CD4-positive, alpha-beta memory T cell (primary cell): ENCODE measurements at regions not wholly inside any gene's neighbourhood (a gene's known extent, or its start where the extent isn't known, plus 50 kb on each side); places are given as distances from the start of the nearest gene placed in this dataset.
"Not testable (repeated sequence)": the region's sequence is repeated elsewhere in the genome, so short reads cannot be mapped to it uniquely, and the experiment has no call there.

Source experiments
- CTCF ChIA-PET: fragments of 350-600 bp; sonication (Branson Sonifier 250); formaldehyde crosslinking; loops from one replicate; lab custom pipeline; 2021; ENCODE audit warnings: inconsistent platforms; ENCODE audit not compliant: partially characterized antibody; lab: Charles Lee
- POLR2A ChIA-PET: fragments of 350-600 bp; sonication (Branson Sonifier 250); formaldehyde crosslinking; loops from one replicate; lab custom pipeline; 2021; ENCODE audit not compliant: partially characterized antibody; lab: Charles Lee
- DNase-seq, 5 donors: peaks; one replicate each; pipeline versions ENCODE4 v3.0.0 to v3.0.0-alpha.2; 2020 to 2022; ENCODE audit warnings: mixed read lengths in 1 of 5
- H3K27ac ChIP-seq: one replicate; pipeline ENCODE4 v1.7.0; 2013; ENCODE audit warnings: low read depth, low read length
- H3K27me3 ChIP-seq: 2 replicates; pipeline ENCODE4 v1.7.0; 2013; ENCODE audit warnings: mild to moderate bottlenecking, low read length, moderate library complexity; ENCODE audit not compliant: insufficient read depth
- H3K36me3 ChIP-seq: 2 replicates; pipeline ENCODE4 v1.7.0; 2013; ENCODE audit warnings: mild to moderate bottlenecking, low read length, moderate library complexity; ENCODE audit not compliant: insufficient read depth
- H3K4me1 ChIP-seq: 2 replicates; pipeline ENCODE4 v1.7.0; 2013; ENCODE audit warnings: mild to moderate bottlenecking, low read length, moderate library complexity; ENCODE audit not compliant: insufficient read depth
- H3K4me3 ChIP-seq, 2 donors: one replicate each; pipeline ENCODE4 v1.7.0; 2013; ENCODE audit warnings: low read length in 2 of 2, mild to moderate bottlenecking in 1 of 2
- H3K9me3 ChIP-seq, 2 donors: one replicate each; pipeline ENCODE4 v1.7.0; 2013; ENCODE audit warnings: low read length in 2 of 2, control low read depth in 1 of 2; ENCODE audit not compliant: control insufficient read depth in 1 of 2
- H3K27ac Mint-ChIP-seq, 7 donors: one replicate each; pipeline ENCODE4 v1.8.0; 2020 to 2021; ENCODE audit warnings: mixed read lengths in 7 of 7, mild to moderate bottlenecking in 6 of 7, inconsistent platforms in 3 of 7, moderate library complexity in 3 of 7
- H3K27me3 Mint-ChIP-seq, 2 donors: one replicate each; pipeline ENCODE4 v1.8.0; 2020 to 2021; ENCODE audit warnings: mixed read lengths in 2 of 2
- H3K36me3 Mint-ChIP-seq, 2 donors: one replicate each; pipeline ENCODE4 v1.8.0; 2020 to 2021; ENCODE audit warnings: mixed read lengths in 2 of 2, inconsistent platforms in 1 of 2, mild to moderate bottlenecking in 1 of 2
- H3K4me1 Mint-ChIP-seq, 4 donors: one replicate each; pipeline ENCODE4 v1.8.0; 2020 to 2021; ENCODE audit warnings: mixed read lengths in 4 of 4, mild to moderate bottlenecking in 1 of 4
- H3K4me3 Mint-ChIP-seq, 8 donors: one replicate each; pipeline ENCODE4 v1.8.0; 2020 to 2021; ENCODE audit warnings: mixed read lengths in 8 of 8, mild to moderate bottlenecking in 7 of 8, moderate library complexity in 6 of 8, inconsistent platforms in 3 of 8
- H3K9me3 Mint-ChIP-seq, 8 donors: one replicate each; pipeline ENCODE4 v1.8.0; 2020 to 2021; ENCODE audit warnings: mixed read lengths in 8 of 8, mild to moderate bottlenecking in 5 of 8, inconsistent platforms in 3 of 8, moderate library complexity in 1 of 8
- intact Hi-C: fragments of 100-400 bp; cut with micrococcal nuclease; formaldehyde crosslinking; loops from one replicate; pipeline ENCODE4 v1.15.1; 2023

DNA sequence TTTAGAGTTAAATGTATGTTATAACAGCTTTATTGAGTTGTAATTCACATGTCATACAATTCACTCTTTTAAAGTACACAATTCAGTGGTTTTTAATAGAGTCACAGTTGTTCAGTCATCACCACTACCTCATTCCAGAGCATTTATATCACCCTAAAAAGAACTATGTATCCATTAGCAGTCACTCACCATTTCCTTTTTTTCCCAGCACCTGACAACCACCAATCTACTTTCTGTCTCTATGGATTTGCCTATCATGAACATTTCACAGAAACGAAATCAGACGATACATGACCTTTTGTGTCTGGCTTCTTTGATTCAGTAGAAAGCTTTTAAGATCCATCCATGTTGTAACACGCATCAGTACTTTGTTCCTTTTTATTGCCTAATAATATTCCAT, 52.9 kb upstream of the FRAS1 start:
- ChIA-PET POLR2A (no interaction called here), CTCF (no interaction called here)
- Histone ChIP-seq H3K27me3 (no peaks in the 10 kb centered on the region), H3K36me3 (no peaks in the 10 kb centered on the region), H3K4me3 (no peak overlapping the region), H3K9me3 (no peaks in the 10 kb centered on the region), H3K4me1 (no peaks in the 10 kb centered on the region), H3K27ac (no peak overlapping the region)
- no peaks in the 10 kb centered on the region for H3K4me1 Mint-ChIP-seq
- no peaks in the 10 kb centered on the region for H3K36me3 Mint-ChIP-seq
- H3K4me3 Mint-ChIP-seq = no peak overlapping the region
- peaks cover 2% of the 10 kb centered on the region in 2 donors for H3K27me3 Mint-ChIP-seq
- H3K27ac Mint-ChIP-seq = no peak overlapping the region
- DNase-seq = no peak
- peaks cover 0 to 2% (median 0%) of the 10 kb centered on the region in 8 donors for H3K9me3 Mint-ChIP-seq
- intact Hi-C loops = no loop called here

DNA sequence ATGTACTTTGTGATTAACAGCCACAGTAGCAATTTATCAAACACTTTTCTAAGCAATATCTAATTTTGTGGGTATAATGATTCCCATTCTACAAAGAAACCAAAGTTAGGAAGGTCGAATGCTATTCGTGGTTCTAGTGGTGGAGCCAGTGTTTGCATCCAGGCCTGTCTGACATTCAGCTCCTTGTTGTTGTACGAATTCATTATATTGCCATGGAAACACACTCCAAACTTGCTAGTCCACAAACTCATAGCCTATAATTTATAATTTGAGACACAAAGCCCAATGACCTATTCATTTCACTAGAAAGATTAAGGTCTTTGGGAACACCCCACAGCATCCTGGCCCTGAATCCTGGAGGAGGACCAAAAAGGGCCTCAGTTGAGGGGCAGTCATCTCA, 52.0 kb upstream of the FRAS1 start:
- POLR2A ChIA-PET = no interaction called here
- no peaks in the 10 kb centered on the region for H3K36me3 Mint-ChIP-seq
- intact Hi-C loops = no loop called here
- Histone ChIP-seq H3K27ac (no peak overlapping the region), H3K4me3 (no peak overlapping the region), H3K9me3 (no peaks in the 10 kb centered on the region), H3K36me3 (no peaks in the 10 kb centered on the region), H3K4me1 (no peaks in the 10 kb centered on the region), H3K27me3 (no peaks in the 10 kb centered on the region)
- H3K27me3 Mint-ChIP-seq = peaks cover 2 to 4% of the 10 kb centered on the region in 2 donors
- no peaks in the 10 kb centered on the region for H3K4me1 Mint-ChIP-seq
- peaks cover 0 to 6% (median under 1%) of the 10 kb centered on the region in 8 donors for H3K9me3 Mint-ChIP-seq
- no peak overlapping the region for H3K4me3 Mint-ChIP-seq
- no peak overlapping the region for H3K27ac Mint-ChIP-seq
- CTCF ChIA-PET = interaction anchor here (0.7 kb wide), 1 partner anchor 8 kb away, joined by 3 read pairs; no protein-coding TSS in a partner anchor
- no peak for DNase-seq

DNA sequence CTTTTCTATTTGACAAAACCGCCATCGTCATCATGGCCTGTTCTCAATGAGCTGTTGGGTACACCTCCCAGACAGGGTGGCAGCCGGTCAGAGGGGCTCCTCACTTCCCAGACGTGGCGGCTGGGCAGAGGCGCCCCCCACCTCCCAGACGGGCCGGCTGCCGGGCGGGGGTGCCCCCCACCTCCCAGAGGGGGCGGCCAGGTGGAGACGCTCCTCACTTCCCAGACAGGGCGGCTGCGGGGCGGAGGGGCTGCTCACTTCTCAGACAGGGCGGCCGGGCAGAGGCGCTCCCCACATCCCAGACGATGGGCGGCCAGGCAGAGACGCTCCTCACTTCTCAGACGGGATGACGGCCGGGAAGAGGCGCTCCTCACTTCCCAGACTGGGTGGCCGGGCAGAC, 50.1 kb upstream of the FRAS1 start:
- H3K9me3 ChIP-seq, H3K4me3 Mint-ChIP-seq, H3K4me1 Mint-ChIP-seq, H3K27ac ChIP-seq, H3K36me3 ChIP-seq, H3K4me1 ChIP-seq, intact Hi-C loops, CTCF ChIA-PET, H3K27me3 ChIP-seq, H3K4me3 ChIP-seq, POLR2A ChIA-PET, DNase-seq, H3K27ac Mint-ChIP-seq, H3K27me3 Mint-ChIP-seq, H3K36me3 Mint-ChIP-seq: not testable (repeated sequence)
- H3K9me3 Mint-ChIP-seq = peaks cover 4 to 19% (median 13%) of the 10 kb centered on the region in 8 donors
